Esophagus squamous epithelium (tissue), 5 donors: ENCODE measurements at regions not wholly inside any gene's neighbourhood (a gene's known extent, or its start where the extent isn't known, plus 50 kb on each side); places are given as distances from the start of the nearest gene placed in this dataset.

ENCODE experiments used
- DNase-seq: peaks from one replicate; lab custom pipeline; 2025; lab: John Stamatoyannopoulos, UW
- H3K27ac ChIP-seq, 4 donors: fragments of 200-600 bp; sonication (generic); one replicate each; pipeline ENCODE4 v1.5.1; 2016 to 2019; ENCODE audit warnings: mild to moderate bottlenecking in 1 of 4
- H3K27me3 ChIP-seq, 4 donors: fragments of 200-600 bp; sonication (generic); 1 replicate in 3 of 4; 2 replicates in 1 of 4; pipeline versions ENCODE4 v1.5.1 to v1.6.0; 2017 to 2021; ENCODE audit warnings: antibody characterized with exemption in 1 of 4
- H3K36me3 ChIP-seq, 3 donors: fragments of 200-600 bp; sonication (generic); one replicate each; pipeline ENCODE4 v1.5.1; 2016 to 2019
- H3K4me1 ChIP-seq, 3 donors: fragments of 200-600 bp; sonication (generic); one replicate each; pipeline ENCODE4 v1.5.1; 2017 to 2019
- H3K4me3 ChIP-seq, 4 donors: fragments of 200-600 bp; sonication (generic); 1 replicate in 3 of 4; 2 replicates in 1 of 4; pipeline ENCODE4 v1.5.1; 2016 to 2019; ENCODE audit warnings: mild to moderate bottlenecking in 2 of 4, moderate library complexity in 1 of 4
- H3K9me3 ChIP-seq, 3 donors: fragments of 200-600 bp; sonication (generic); one replicate each; pipeline ENCODE4 v1.5.1; 2016 to 2019
- POLR2A ChIP-seq, 4 donors: fragments of 450-650 bp; IDR thresholded peaks; one replicate each; pipeline ENCODE4 v1.6.1; 2017; ENCODE audit warnings: antibody characterized with exemption in 4 of 4, mild to moderate bottlenecking in 4 of 4, moderate library complexity in 3 of 4
- WGBS, 2 donors: methylation state at CpG; one replicate each; pipeline ENCODE4 v1.1.5; 2018; 5-methylcytosine and 5-hydroxymethylcytosine counted together
- intact Hi-C: fragments of 100-400 bp; cut with DNase I; formaldehyde crosslinking; loops from one replicate; pipeline ENCODE4 v1.15.0; 2022
- TF ChIP-seq, protein P1 (sequence below), 6 experiments: fragments of 450-650 bp in 4 of 6; fragments of 200-600 bp in 2 of 6; sonication (generic) in 2 of 6; IDR thresholded peaks; one replicate each; pipeline ENCODE4 v1.5.1; 2016 to 2019; ENCODE audit warnings: antibody characterized with exemption in 6 of 6, mild to moderate bottlenecking in 4 of 6, moderate library complexity in 4 of 6
- donor health status: DM: yes; HTN: yes; CAD: no.

DNA sequence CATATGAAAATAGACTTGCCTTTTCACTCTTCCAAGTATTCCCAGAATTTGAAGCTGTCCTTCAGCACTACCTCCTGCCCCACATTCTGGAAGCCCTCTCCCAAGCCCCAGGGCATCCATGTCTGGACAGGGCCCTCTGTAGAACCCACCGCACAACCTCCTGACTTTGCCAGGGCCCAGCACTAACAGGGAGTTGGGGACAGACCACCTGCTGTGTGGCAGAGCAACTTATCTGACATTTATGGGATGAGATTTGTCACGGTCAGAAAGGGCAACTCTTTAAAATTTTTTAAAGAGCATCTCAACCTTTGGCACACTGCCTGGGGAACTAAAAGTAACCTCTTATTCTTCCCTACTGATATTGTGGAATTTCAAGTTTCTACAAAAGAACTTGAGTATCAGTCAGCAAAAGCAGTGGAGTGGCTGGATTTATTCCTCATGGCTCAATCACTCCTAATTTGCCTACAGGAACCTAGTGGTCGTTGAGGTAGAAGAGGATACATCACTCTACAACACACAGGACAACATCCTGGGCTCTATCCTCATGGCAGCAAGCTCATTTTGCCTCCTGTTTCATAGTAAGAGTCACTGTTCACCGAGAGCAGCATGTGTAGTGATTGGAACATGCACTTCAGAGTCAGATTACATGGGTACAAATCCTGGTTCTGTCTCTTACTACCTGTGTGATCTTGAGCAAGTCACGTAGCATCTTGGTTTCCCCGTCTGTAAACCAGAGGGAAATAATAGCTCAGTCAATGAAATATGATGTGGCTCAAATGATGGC is 285.3 kb downstream of the ENC1 start:
- Histone ChIP-seq H3K36me3 (no peaks in the 10 kb centered on the region), H3K27ac (no peak overlapping the region)
- intact Hi-C loops = no loop called here

GRCh38 chr5:74352256-74352655 is 288.3 kb downstream of the ENC1 start:
- no peak for DNase-seq
- Histone ChIP-seq H3K27ac (no peak overlapping the region), H3K4me1 (no peaks in the 10 kb centered on the region), H3K36me3 (no peaks in the 10 kb centered on the region), H3K27me3 (no peaks in the 10 kb centered on the region), H3K4me3 (no peak overlapping the region), H3K9me3 (no peaks in the 10 kb centered on the region)
- intact Hi-C loops = no loop called here
- TF ChIP-seq, protein P1, sequence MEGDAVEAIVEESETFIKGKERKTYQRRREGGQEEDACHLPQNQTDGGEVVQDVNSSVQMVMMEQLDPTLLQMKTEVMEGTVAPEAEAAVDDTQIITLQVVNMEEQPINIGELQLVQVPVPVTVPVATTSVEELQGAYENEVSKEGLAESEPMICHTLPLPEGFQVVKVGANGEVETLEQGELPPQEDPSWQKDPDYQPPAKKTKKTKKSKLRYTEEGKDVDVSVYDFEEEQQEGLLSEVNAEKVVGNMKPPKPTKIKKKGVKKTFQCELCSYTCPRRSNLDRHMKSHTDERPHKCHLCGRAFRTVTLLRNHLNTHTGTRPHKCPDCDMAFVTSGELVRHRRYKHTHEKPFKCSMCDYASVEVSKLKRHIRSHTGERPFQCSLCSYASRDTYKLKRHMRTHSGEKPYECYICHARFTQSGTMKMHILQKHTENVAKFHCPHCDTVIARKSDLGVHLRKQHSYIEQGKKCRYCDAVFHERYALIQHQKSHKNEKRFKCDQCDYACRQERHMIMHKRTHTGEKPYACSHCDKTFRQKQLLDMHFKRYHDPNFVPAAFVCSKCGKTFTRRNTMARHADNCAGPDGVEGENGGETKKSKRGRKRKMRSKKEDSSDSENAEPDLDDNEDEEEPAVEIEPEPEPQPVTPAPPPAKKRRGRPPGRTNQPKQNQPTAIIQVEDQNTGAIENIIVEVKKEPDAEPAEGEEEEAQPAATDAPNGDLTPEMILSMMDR (IDR thresholded peaks at IDR 0.05) = no peak
- no peak for TF ChIP-seq POLR2A (IDR thresholded peaks at IDR 0.05)
- 66 to 75% methylated on average over 4 of the region's 4 CpGs for WGBS, 2 donors

More for the DNA sequence above, 285.3 kb downstream of the ENC1 start:
- WGBS, 2 donors = 83% methylated on average over 6 of the region's 6 CpGs
- H3K4me3 ChIP-seq = no peak overlapping the region
- H3K9me3 ChIP-seq = no peaks in the 10 kb centered on the region
- H3K27me3 ChIP-seq = no peaks in the 10 kb centered on the region
- no peaks in the 10 kb centered on the region for H3K4me1 ChIP-seq
- no peak for TF ChIP-seq POLR2A (IDR thresholded peaks at IDR 0.05)
- TF ChIP-seq, protein P1 (IDR thresholded peaks at IDR 0.05) = no peak
- no peak for DNase-seq

GRCh38 chr5:74342948-74343682 is 297.4 kb downstream of the ENC1 start:
- peaks cover 0 to 7% (median 0%) of the 10 kb centered on the region in 3 donors for H3K4me1 ChIP-seq
- no peak overlapping the region for H3K4me3 ChIP-seq
- H3K27me3 ChIP-seq = no peaks in the 10 kb centered on the region
- DNase-seq = no peak
- intact Hi-C loops = no loop called here
- no peaks in the 10 kb centered on the region for H3K9me3 ChIP-seq
- no peak overlapping the region for H3K27ac ChIP-seq
- 41 to 47% methylated on average over 5 of the region's 5 CpGs for WGBS, 2 donors
- TF ChIP-seq POLR2A (IDR thresholded peaks at IDR 0.05) = no peak
- TF ChIP-seq, protein P1 (IDR thresholded peaks at IDR 0.05) = no peak
- no peaks in the 10 kb centered on the region for H3K36me3 ChIP-seq

GRCh38 chr5:74342182-74342581 is 298.3 kb downstream of the ENC1 start:
- 26 to 34% methylated on average over 2 of the region's 2 CpGs for whole genome bisulfite sequencing, 2 donors
- TF ChIP-seq, protein P1 (IDR thresholded peaks at IDR 0.05) = no peak
- no peak for TF ChIP-seq POLR2A (IDR thresholded peaks at IDR 0.05)
- H3K27ac ChIP-seq = no peak overlapping the region
- no peaks in the 10 kb centered on the region for H3K9me3 ChIP-seq
- intact Hi-C loops = no loop called here
- no peaks in the 10 kb centered on the region for H3K36me3 ChIP-seq
- H3K4me1 ChIP-seq = peaks cover 0 to 7% (median 0%) of the 10 kb centered on the region in 3 donors
- DNase-seq = no peak
- H3K27me3 ChIP-seq = no peaks in the 10 kb centered on the region
- no peak overlapping the region for H3K4me3 ChIP-seq

- peaks cover 0 to 7% (median 0%) of the 10 kb centered on the region in 3 donors for H3K4me1 ChIP-seq
These were observed 299.3 kb downstream of the ENC1 start for GRCh38 chr5:74341221-74341620.

More at GRCh38 chr5:74341221-74341620, 299.3 kb downstream of the ENC1 start:
- Histone ChIP-seq H3K4me3 (no peak overlapping the region), H3K36me3 (no peaks in the 10 kb centered on the region), H3K27me3 (no peaks in the 10 kb centered on the region), H3K9me3 (no peaks in the 10 kb centered on the region), H3K27ac (no peak overlapping the region)
- WGBS, 2 donors = 48 to 83% methylated on average over 2 of the region's 2 CpGs
- TF ChIP-seq POLR2A (IDR thresholded peaks at IDR 0.05) = no peak
- TF ChIP-seq, protein P1 (IDR thresholded peaks at IDR 0.05) = no peak
- DNase-seq = no peak
- intact Hi-C loops = no loop called here
